Endothelial cell (in vitro differentiated cells): ENCODE measurements at regions not wholly inside any gene's neighbourhood (a gene's known extent, or its start where the extent isn't known, plus 50 kb on each side); places are given as distances from the start of the nearest gene placed in this dataset.
"Not testable (repeated sequence)": the region's sequence is repeated elsewhere in the genome, so short reads cannot be mapped to it uniquely, and the experiment has no call there.

Source experiments
- DNase-seq: peaks from one replicate; pipeline ENCODE4 v3.0.0; 2021; ENCODE audit warnings: low spot score
- H3K27ac Mint-ChIP-seq: one replicate; pipeline ENCODE4 v1.8.0; 2021; ENCODE audit warnings: mixed read lengths, inconsistent platforms; ENCODE audit not compliant: unreplicated experiment
- H3K27me3 Mint-ChIP-seq: one replicate; pipeline ENCODE4 v1.8.0; 2021; ENCODE audit warnings: mild to moderate bottlenecking, moderate library complexity, mixed read lengths, inconsistent platforms; ENCODE audit not compliant: unreplicated experiment
- H3K36me3 Mint-ChIP-seq: one replicate; pipeline ENCODE4 v1.8.0; 2021; ENCODE audit warnings: mild to moderate bottlenecking, low read depth, mixed read lengths, inconsistent platforms; ENCODE audit not compliant: unreplicated experiment
- H3K4me1 Mint-ChIP-seq: one replicate; pipeline ENCODE4 v1.8.0; 2021; ENCODE audit warnings: mild to moderate bottlenecking, mixed read lengths, inconsistent platforms; ENCODE audit not compliant: unreplicated experiment
- H3K4me3 Mint-ChIP-seq: one replicate; pipeline ENCODE4 v1.8.0; 2021; ENCODE audit warnings: mild to moderate bottlenecking, mixed read lengths, inconsistent platforms; ENCODE audit not compliant: unreplicated experiment
- H3K9me3 Mint-ChIP-seq: one replicate; pipeline ENCODE4 v1.8.0; 2021; ENCODE audit warnings: mixed read lengths, inconsistent platforms; ENCODE audit not compliant: unreplicated experiment
- CTCF ChIP-seq: fragments of 200-600 bp; sonication (generic); IDR thresholded peaks from one replicate; pipeline ENCODE4 v1.5.0; 2021; ENCODE audit warnings: antibody characterized with exemption; ENCODE audit not compliant: unreplicated experiment

DNA sequence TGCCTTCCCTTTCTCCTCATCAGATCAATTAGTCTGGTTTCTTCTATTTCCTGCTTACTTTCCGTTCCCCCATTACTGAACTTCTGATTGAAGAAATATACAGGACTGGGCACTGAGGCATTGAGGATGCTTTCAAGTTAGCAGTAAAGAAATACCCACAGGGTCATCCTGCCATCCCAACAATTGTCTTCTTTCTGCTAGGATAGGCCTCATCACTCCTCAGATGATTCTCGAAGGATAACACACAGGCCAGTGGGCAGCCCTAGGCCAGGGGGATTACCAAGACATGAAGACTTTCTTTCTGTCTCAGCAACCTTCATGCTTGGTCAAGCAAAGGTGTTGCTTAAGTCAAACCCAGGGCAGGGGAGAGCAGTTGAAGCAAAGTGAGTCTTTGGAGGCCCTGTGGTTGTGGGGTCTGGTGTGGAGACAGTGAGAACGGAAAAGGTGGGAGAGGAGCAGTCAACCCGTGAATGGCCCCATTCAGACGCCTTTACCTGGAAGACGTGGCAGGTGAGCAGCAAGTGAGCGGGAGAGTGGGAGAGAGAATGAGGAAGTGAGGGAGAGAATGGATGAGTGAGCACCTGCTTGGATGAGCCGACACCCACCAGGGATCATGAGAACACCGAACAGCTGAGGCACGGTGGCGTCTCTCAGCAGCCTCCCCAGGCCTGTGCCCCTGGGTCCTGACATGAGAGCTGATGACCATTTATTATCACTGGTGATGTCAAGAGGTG, 462.9 kb downstream of the PREX1 start:
- Mint-ChIP-seq H3K4me1 (no peaks in the 10 kb centered on the region), H3K27ac (no peak overlapping the region)
- TF ChIP-seq CTCF, result no peak

DNA sequence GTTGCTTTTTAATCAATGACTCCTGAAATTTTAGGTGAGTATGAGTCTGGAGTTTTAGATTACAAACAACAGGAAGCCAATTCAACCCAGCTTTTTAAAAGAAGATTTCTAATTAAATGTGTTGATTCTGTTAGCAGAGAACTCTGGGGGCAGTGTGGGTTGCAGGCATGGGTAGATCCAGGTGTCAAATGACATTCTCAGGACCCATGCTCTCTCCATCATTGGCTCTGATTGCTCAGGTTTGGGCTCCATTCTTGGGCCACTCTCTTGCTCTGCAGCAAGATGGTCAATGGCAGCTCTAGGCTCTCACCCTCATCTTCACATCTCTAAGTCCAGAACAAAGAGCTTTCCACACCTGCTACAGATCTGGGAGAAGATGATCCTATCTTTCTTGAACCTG, 463.7 kb downstream of the PREX1 start:
- TF ChIP-seq CTCF, result no peak
- H3K4me1 Mint-ChIP-seq, result no peaks in the 10 kb centered on the region
- DNase-seq, result no peak
- no peaks in the 10 kb centered on the region for H3K36me3 Mint-ChIP-seq
- H3K27me3 Mint-ChIP-seq, result peaks cover 2% of the 10 kb centered on the region
- no peak overlapping the region for H3K27ac Mint-ChIP-seq
- no peaks in the 10 kb centered on the region for H3K9me3 Mint-ChIP-seq
- H3K4me3 Mint-ChIP-seq, result no peak overlapping the region

More for the DNA sequence above, 462.9 kb downstream of the PREX1 start:
- peaks cover 2% of the 10 kb centered on the region for H3K27me3 Mint-ChIP-seq
- no peaks in the 10 kb centered on the region for H3K9me3 Mint-ChIP-seq
- no peaks in the 10 kb centered on the region for H3K36me3 Mint-ChIP-seq
- DNase-seq, result no peak
- no peak overlapping the region for H3K4me3 Mint-ChIP-seq

GRCh38 chr20:48360342-48360975, 467.3 kb downstream of the PREX1 start:
- Mint-ChIP-seq H3K4me1 (no peaks in the 10 kb centered on the region), H3K9me3 (no peaks in the 10 kb centered on the region), H3K27me3 (peaks cover 2% of the 10 kb centered on the region), H3K36me3 (no peaks in the 10 kb centered on the region), H3K27ac (no peak overlapping the region), H3K4me3 (no peak overlapping the region)
- TF ChIP-seq CTCF, result no peak
- no peak for DNase-seq

GRCh38 chr20:48359692-48360341, 468.0 kb downstream of the PREX1 start:
- Mint-ChIP-seq H3K4me3 (no peak overlapping the region), H3K9me3 (no peaks in the 10 kb centered on the region), H3K4me1 (no peaks in the 10 kb centered on the region), H3K36me3 (no peaks in the 10 kb centered on the region), H3K27me3 (peaks cover 2% of the 10 kb centered on the region), H3K27ac (no peak overlapping the region)
- DNase-seq, result no peak
- no peak for TF ChIP-seq CTCF

GRCh38 chr20:48359055-48359390, 468.8 kb downstream of the PREX1 start:
- H3K27me3 Mint-ChIP-seq, H3K36me3 Mint-ChIP-seq, H3K9me3 Mint-ChIP-seq, H3K4me1 Mint-ChIP-seq, DNase-seq, H3K27ac Mint-ChIP-seq, H3K4me3 Mint-ChIP-seq: not testable (repeated sequence)
